ENCODE measurements at regions not wholly inside any gene's neighbourhood (a gene's known extent, or its start where the extent isn't known, plus 50 kb on each side); places are given as distances from the start of the nearest gene placed in this dataset.

DNA sequence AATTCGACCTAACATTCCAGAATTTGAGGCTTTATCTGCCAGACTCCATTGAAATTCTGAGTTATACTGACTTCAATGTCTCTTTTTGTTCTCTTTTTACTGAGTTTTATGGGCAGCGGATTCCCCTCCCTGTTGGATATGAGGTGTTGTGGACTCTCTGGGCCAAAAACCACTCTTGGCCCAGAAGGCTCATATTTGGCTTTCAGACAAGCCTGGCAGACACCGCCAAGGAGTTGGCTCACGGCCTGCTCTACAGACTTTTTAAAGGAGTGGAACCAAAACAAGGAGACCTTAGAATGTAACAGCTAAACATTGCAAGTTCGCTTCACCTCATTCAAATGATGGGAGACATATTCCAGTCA lies 206.4 kb upstream of the NCKAP5 start:
- DNase-seq (ENCODE audit: low read depth in 2 of 2) = peak; percentile 23 to 45
- Histone ChIP-seq H3K36me3 (ENCODE audit: control insufficient read depth, insufficient read depth, low read length) (no peaks in the 10 kb centered on the region), H3K4me1 (ENCODE audit: control insufficient read depth, extremely low read depth, insufficient read depth, low read length) (no peaks in the 10 kb centered on the region), H4K20me1 (ENCODE audit: control insufficient read depth, extremely low read depth, insufficient read depth, low read length) (no peaks in the 10 kb centered on the region), H2AFZ (ENCODE audit: low read length) (no peak overlapping the region), H3K4me3 (replicated peaks in 1 of 4; ENCODE audit: control extremely low read depth in 1 of 4, insufficient read depth in 1 of 4, low read depth in 3 of 4, low read length in 4 of 4) (no peak overlapping the region), H3K27ac (ENCODE audit: insufficient read depth, low read length) (no peak overlapping the region), H3K4me2 (ENCODE audit: extremely low read depth, insufficient read depth, low read length) (no peak overlapping the region), H3K79me2 (ENCODE audit: control insufficient read depth, insufficient read depth, low read length) (no peaks in the 10 kb centered on the region), H3K9ac (ENCODE audit: insufficient read depth, low read length) (no peak overlapping the region), H3K9me3 (ENCODE audit: control insufficient read depth, insufficient read depth, low read depth, low read length) (no peaks in the 10 kb centered on the region), H3K27me3 (ENCODE audit: control insufficient read depth, insufficient read depth, low read length) (no peaks in the 10 kb centered on the region)
- TF ChIP-seq, protein P1, sequence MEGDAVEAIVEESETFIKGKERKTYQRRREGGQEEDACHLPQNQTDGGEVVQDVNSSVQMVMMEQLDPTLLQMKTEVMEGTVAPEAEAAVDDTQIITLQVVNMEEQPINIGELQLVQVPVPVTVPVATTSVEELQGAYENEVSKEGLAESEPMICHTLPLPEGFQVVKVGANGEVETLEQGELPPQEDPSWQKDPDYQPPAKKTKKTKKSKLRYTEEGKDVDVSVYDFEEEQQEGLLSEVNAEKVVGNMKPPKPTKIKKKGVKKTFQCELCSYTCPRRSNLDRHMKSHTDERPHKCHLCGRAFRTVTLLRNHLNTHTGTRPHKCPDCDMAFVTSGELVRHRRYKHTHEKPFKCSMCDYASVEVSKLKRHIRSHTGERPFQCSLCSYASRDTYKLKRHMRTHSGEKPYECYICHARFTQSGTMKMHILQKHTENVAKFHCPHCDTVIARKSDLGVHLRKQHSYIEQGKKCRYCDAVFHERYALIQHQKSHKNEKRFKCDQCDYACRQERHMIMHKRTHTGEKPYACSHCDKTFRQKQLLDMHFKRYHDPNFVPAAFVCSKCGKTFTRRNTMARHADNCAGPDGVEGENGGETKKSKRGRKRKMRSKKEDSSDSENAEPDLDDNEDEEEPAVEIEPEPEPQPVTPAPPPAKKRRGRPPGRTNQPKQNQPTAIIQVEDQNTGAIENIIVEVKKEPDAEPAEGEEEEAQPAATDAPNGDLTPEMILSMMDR (conservative IDR thresholded peaks at IDR 0.05 in 1 of 2, IDR thresholded peaks at IDR 0.05 in 1 of 2; ENCODE audit: low read depth in 1 of 2, low read length in 2 of 2) = no peak
- no peak for TF ChIP-seq EZH2 (IDR thresholded peaks at IDR 0.05; ENCODE audit: low read length, missing control alignments)

DNA sequence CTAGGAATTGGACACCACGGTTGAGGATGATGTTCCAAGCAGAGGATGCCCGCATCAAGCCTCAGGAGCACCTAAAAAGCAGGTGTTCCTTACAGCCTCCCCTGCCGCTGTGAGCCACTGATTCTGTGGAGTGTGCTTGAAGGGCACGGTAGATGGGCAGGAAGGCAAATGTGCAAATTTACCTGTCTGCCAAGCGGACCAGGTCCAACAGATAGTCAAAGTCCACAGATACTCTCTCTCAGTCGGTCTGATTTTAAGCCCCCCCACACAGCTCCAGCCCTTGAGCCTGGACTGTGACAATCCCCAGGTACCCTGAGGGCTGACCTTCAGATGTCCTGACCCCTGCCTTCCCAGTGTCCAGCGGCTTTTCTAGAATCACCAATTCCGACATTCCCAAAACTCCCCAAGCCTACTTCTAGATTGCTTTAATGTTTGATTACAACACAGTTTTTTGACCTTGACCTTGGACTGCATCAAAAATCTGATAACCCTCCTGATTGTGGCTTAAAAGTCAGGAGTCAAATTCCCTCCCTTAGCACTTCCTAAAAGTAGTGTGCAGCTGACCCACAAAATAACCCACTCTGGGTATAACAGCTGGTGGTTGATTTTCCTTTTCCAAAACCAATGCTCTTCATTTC lies 208.8 kb upstream of the NCKAP5 start:
- Histone ChIP-seq H3K27ac (ENCODE audit: insufficient read depth, low read length) (no peak overlapping the region), H3K9ac (ENCODE audit: insufficient read depth, low read length) (no peak overlapping the region), H2AFZ (ENCODE audit: low read length) (no peak overlapping the region), H3K4me1 (ENCODE audit: control insufficient read depth, extremely low read depth, insufficient read depth, low read length) (no peaks in the 10 kb centered on the region), H3K79me2 (ENCODE audit: control insufficient read depth, insufficient read depth, low read length) (no peaks in the 10 kb centered on the region), H4K20me1 (ENCODE audit: control insufficient read depth, extremely low read depth, insufficient read depth, low read length) (no peaks in the 10 kb centered on the region), H3K4me2 (ENCODE audit: extremely low read depth, insufficient read depth, low read length) (no peak overlapping the region), H3K36me3 (ENCODE audit: control insufficient read depth, insufficient read depth, low read length) (no peaks in the 10 kb centered on the region), H3K27me3 (ENCODE audit: control insufficient read depth, insufficient read depth, low read length) (no peaks in the 10 kb centered on the region), H3K4me3 (replicated peaks in 1 of 4; ENCODE audit: control extremely low read depth in 1 of 4, insufficient read depth in 1 of 4, low read depth in 3 of 4, low read length in 4 of 4) (no peak overlapping the region), H3K9me3 (ENCODE audit: control insufficient read depth, insufficient read depth, low read depth, low read length) (no peaks in the 10 kb centered on the region)
- DNase-seq (ENCODE audit: low read depth in 2 of 2) = no peak
- no peak for TF ChIP-seq EZH2 (IDR thresholded peaks at IDR 0.05; ENCODE audit: low read length, missing control alignments)
- TF ChIP-seq, protein P1 (conservative IDR thresholded peaks at IDR 0.05 in 1 of 2, IDR thresholded peaks at IDR 0.05 in 1 of 2; ENCODE audit: low read depth in 1 of 2, low read length in 2 of 2) = no peak

DNA sequence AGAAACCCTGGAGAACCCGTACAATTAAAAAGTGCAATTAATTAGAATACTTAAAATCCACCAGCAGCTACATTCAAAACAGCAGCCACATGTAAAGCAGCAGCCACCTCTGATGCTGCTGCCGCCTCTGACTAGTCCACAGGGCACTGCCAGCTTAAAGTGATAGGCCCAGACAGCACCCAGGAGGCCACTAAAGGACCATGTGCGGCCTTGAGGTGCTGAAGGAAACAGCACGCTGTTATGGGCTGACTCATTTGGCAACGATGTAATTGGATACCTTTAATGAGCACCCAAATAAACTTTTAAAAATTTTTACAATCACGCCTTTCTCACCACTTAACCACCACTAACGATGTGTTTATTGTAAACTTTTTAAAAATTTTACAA lies 209.3 kb upstream of the NCKAP5 start:
- H3K79me2 ChIP-seq (ENCODE audit: control insufficient read depth, insufficient read depth, low read length) = no peaks in the 10 kb centered on the region
- H3K4me3 ChIP-seq (replicated peaks in 1 of 4; ENCODE audit: control extremely low read depth in 1 of 4, insufficient read depth in 1 of 4, low read depth in 3 of 4, low read length in 4 of 4) = no peak overlapping the region
- no peak overlapping the region for H3K9ac ChIP-seq (ENCODE audit: insufficient read depth, low read length)
- no peak overlapping the region for H3K4me2 ChIP-seq (ENCODE audit: extremely low read depth, insufficient read depth, low read length)
- DNase-seq (ENCODE audit: low read depth in 2 of 2) = peak; percentile 24 to 63
- no peaks in the 10 kb centered on the region for H4K20me1 ChIP-seq (ENCODE audit: control insufficient read depth, extremely low read depth, insufficient read depth, low read length)
- no peaks in the 10 kb centered on the region for H3K27me3 ChIP-seq (ENCODE audit: control insufficient read depth, insufficient read depth, low read length)
- H3K9me3 ChIP-seq (ENCODE audit: control insufficient read depth, insufficient read depth, low read depth, low read length) = no peaks in the 10 kb centered on the region
- no peak overlapping the region for H3K27ac ChIP-seq (ENCODE audit: insufficient read depth, low read length)
- H2AFZ ChIP-seq (ENCODE audit: low read length) = no peak overlapping the region
- TF ChIP-seq, protein P1 (conservative IDR thresholded peaks at IDR 0.05 in 1 of 2, IDR thresholded peaks at IDR 0.05 in 1 of 2; ENCODE audit: low read depth in 1 of 2, low read length in 2 of 2) = no peak
- TF ChIP-seq EZH2 (IDR thresholded peaks at IDR 0.05; ENCODE audit: low read length, missing control alignments) = no peak
- no peaks in the 10 kb centered on the region for H3K4me1 ChIP-seq (ENCODE audit: control insufficient read depth, extremely low read depth, insufficient read depth, low read length)
- no peaks in the 10 kb centered on the region for H3K36me3 ChIP-seq (ENCODE audit: control insufficient read depth, insufficient read depth, low read length)
